Small intestine (tissue), 7 donors: ENCODE measurements at regions not wholly inside any gene's neighbourhood (a gene's known extent, or its start where the extent isn't known, plus 50 kb on each side); places are given as distances from the start of the nearest gene placed in this dataset.

Source experiments
- DNase-seq, 2 donors: peaks; one replicate each; pipeline versions ENCODE4 v3.0.0 to v3.0.0-alpha.2; 2013
- FAIRE-seq: peaks from 2 replicates; lab custom pipeline; 2012; peaks lifted over from hg19 to GRCh38; lab: Jason Lieb, UNC
- H3K27ac ChIP-seq, 3 donors: one replicate each; pipeline ENCODE4 v1.5.1; 2013; ENCODE audit warnings: low read length in 2 of 3, mild to moderate bottlenecking in 2 of 3, control low read depth in 1 of 3, inconsistent platforms in 1 of 3, low read depth in 1 of 3, moderate library complexity in 1 of 3
- H3K27me3 ChIP-seq, 3 donors: one replicate each; pipeline ENCODE4 v1.6.1; 2013; ENCODE audit warnings: low read length in 3 of 3, inconsistent platforms in 1 of 3; ENCODE audit not compliant: control insufficient read depth in 3 of 3, insufficient read depth in 3 of 3
- H3K36me3 ChIP-seq, 3 donors: one replicate each; pipeline ENCODE4 v1.6.1; 2013; ENCODE audit warnings: low read length in 3 of 3, inconsistent platforms in 1 of 3, low read depth in 1 of 3, mild to moderate bottlenecking in 1 of 3, moderate library complexity in 1 of 3; ENCODE audit not compliant: control insufficient read depth in 3 of 3, insufficient read depth in 2 of 3
- H3K4me1 ChIP-seq, 3 donors: one replicate each; pipeline ENCODE4 v1.6.1; 2013; ENCODE audit warnings: low read length in 2 of 3, inconsistent platforms in 1 of 3, low read depth in 1 of 3, mild to moderate bottlenecking in 1 of 3, moderate library complexity in 1 of 3; ENCODE audit not compliant: control insufficient read depth in 3 of 3, insufficient read depth in 2 of 3
- H3K4me3 ChIP-seq, 3 donors: one replicate each; pipeline ENCODE4 v1.5.1; 2013; ENCODE audit warnings: low read length in 3 of 3, control low read depth in 1 of 3, inconsistent platforms in 1 of 3, low read depth in 1 of 3, mild to moderate bottlenecking in 1 of 3, moderate library complexity in 1 of 3
- H3K9me3 ChIP-seq, 2 donors: one replicate each; pipeline ENCODE4 v1.6.1; 2013; ENCODE audit warnings: low read depth in 1 of 2, low read length in 1 of 2; ENCODE audit not compliant: control insufficient read depth in 2 of 2, insufficient read depth in 1 of 2
- WGBS, 3 donors: extraction: QIAGEN DNeasy Blood & Tissue Kit; methylation state at CpG; one replicate each; pipeline ENCODE4 v1.1.7; 2013; 5-methylcytosine and 5-hydroxymethylcytosine counted together
- donor health status: healthy with polysubstance abuse.
- donor health status: control.
- donor health status: control.
- donor health status: Bipolar disorder and iron deficiency.
- donor health status: healthy.

DNA sequence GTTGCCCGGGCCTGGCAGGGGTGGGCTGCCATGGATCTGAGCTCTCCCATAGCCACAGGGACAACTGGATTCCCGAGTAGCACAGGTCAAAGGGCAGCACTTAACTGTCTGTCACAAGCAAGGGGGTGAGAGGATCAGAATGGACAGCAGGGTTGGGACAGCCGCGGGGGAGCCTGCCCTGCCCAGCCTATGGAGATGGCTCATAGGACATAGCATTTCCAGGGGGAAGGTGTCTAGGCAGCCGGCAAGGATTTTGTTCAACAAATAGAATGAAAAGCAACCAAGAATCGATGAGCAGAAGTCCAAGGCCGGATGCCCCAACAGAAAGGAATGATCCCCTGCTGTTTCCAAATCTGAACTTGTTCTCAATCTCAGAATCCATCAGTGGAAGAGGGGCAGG lies 92.9 kb downstream of the RPS6KA4 start:
- 63 to 74% (median 70%) methylated on average over 7 of the region's 7 CpGs for WGBS, 3 donors
- DNase-seq, result no peak
- peaks cover 0 to 15% (median 10%) of the 10 kb centered on the region in 3 donors for H3K4me1 ChIP-seq
- peaks cover 0 to 12% (median 0%) of the 10 kb centered on the region in 3 donors for H3K27me3 ChIP-seq
- peaks cover 0 to 4% of the 10 kb centered on the region in 2 donors for H3K9me3 ChIP-seq
- no peak overlapping the region for H3K27ac ChIP-seq
- no peaks in the 10 kb centered on the region for H3K36me3 ChIP-seq
- FAIRE-seq, result no peak
- H3K4me3 ChIP-seq, result no peak overlapping the region

DNA sequence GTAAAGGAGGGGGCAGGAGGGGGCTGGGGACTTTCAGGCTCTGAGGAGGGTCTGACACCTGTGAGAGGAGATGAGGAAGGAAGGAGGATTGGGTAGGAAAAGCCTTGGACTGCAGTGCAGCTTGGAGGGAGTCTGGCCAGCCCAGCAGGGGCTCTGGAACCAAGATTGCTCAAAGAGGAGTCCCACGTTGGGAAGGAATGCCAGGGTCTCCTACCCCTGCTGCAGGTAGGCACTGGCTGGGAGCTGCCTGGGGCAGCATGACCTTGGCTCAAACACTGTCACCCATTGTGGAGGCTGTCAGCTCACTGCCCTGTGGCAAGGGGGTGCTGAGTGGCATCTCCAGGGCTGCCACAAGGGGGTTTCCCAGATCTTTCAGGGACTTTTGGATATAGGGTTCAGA lies 94.5 kb downstream of the RPS6KA4 start:
- H3K36me3 ChIP-seq, result no peaks in the 10 kb centered on the region
- H3K27me3 ChIP-seq, result peaks cover 0 to 2% (median 0%) of the 10 kb centered on the region in 3 donors
- no peak overlapping the region for H3K27ac ChIP-seq
- H3K4me3 ChIP-seq, result no peak overlapping the region
- FAIRE-seq, result no peak
- H3K9me3 ChIP-seq, result peaks cover 0 to 4% of the 10 kb centered on the region in 2 donors
- no peak for DNase-seq
- WGBS, 3 donors, result 56 to 71% (median 63%) methylated on average over 1 of the region's 1 CpG
- peaks cover 0 to 10% (median 10%) of the 10 kb centered on the region in 3 donors for H3K4me1 ChIP-seq

DNA sequence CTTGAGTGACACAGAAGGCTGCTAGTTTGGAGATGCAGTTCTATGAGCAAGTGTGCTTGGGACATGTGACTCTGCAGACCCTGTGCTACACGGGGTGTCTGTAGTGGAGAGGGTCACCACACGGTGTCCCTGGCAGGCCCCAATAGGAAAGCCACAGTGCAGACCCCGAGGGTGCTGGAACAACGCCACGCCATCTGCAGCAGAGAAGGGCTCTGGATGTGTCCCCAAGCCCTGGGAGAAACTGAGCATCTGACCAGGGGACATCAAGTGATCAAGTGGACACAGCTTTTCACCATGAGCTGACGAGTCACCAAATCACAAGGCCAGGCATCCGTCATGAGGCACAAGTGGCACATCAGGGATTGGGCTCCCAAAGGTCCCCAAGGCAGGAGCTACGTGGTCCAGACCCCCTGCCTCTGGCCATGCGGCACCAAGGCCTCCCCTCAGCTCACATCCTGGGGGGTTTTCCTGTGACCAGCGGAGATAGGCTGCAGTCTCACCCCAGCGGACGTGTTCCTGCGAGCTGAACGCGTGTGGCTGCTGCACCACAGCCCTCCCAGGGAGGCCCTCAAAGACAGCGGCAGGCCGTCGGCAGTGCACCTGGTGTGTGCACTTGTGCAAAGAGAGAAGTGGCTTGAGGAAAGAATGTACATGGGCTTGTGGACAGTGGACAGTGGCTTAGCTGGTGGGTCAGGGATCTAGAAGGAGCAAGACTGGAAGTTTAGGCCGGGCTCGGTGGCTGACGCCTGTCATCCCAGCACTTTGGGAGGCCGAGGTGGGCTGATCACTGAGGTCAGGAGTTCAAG lies 96.7 kb downstream of the RPS6KA4 start:
- Histone ChIP-seq H3K4me3 (no peak overlapping the region), H3K9me3 (peaks cover 0 to 4% of the 10 kb centered on the region in 2 donors), H3K27ac (no peak overlapping the region), H3K4me1 (no peaks in the 10 kb centered on the region), H3K36me3 (no peaks in the 10 kb centered on the region), H3K27me3 (peaks cover 0 to 3% (median 0%) of the 10 kb centered on the region in 3 donors)
- 84 to 87% (median 84%) methylated on average over 20 to 22 of the region's 22 CpGs for WGBS, 3 donors
- no peak for DNase-seq
- no peak for FAIRE-seq

DNA sequence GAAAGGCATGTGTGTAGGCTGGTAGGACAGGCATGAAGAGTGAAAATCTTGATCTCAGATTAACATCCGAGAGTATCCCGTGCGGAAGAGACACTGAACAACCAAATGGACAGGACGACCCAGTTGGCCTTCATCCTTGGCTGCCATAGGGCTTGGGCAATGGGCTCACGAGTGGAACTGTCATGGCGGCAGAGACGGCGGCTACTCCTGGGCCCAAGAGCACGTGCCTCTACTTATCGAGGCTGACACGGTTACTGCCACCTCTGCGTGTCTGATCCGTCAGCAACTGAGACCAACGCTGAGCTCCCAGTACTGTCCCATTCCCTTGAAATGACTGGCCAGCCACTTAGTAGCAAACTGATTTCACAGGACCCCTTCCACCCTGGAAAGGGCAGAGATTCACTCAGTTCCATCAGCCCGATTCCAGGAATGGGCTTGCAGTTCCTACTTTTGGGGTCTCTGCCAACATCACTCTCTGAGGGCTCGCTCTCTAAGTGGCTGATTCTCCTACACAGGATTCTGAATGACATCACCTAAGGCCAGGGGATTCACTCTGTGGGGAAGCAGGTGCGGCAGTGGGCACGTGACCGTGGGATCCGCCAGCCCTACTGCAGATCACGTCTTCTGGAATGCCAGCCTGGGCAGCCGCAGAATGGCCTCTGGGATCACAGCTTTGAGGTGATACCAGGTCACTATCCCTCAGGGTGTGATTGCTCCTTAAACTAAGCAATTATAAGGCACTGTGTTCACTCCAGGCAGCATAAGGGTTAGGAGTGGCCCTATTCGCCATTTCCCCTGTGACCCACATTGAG lies 97.8 kb downstream of the RPS6KA4 start:
- H3K4me1 ChIP-seq, result no peaks in the 10 kb centered on the region
- peaks cover 0 to 6% (median 0%) of the 10 kb centered on the region in 3 donors for H3K27me3 ChIP-seq
- no peak overlapping the region for H3K27ac ChIP-seq
- H3K4me3 ChIP-seq, result no peak overlapping the region
- H3K36me3 ChIP-seq, result no peaks in the 10 kb centered on the region
- WGBS, 3 donors, result 86 to 90% (median 88%) methylated on average over 23 of the region's 23 CpGs
- peaks cover 0 to 4% of the 10 kb centered on the region in 2 donors for H3K9me3 ChIP-seq
- FAIRE-seq (no peak), DNase-seq (no peak)

DNA sequence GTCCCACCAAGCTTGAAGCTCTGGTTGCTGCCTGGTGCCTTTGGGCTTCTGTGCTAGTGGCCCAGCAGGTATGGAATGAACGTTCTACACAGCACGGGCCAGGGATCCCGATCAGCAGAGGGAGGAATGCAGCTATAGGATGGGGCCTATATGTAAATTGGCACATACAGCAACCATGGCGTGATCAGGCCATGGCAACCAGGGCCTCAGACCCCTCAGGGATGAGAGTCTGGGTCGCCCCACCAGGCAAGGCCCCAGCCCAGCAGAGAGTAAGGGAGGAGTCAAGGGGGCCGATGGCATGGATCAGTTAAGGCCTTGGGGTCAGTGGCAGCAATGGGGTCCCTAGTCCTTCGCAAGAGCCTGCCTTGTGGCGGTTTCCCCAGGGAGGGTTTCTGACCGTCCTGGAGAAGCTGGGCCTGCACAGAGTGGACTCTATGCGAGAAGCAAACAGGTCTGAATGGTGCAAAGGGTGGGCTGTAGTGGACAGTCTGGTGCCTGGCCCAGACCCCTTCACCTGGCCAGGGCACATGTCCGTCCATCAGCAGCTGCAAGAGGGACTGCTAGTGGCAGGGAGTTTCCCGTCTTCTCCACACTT lies 98.2 kb upstream of the SLC22A11 start:
- FAIRE-seq (no peak), DNase-seq (no peak)
- peaks cover 0 to 7% (median 0%) of the 10 kb centered on the region in 3 donors for H3K27me3 ChIP-seq
- H3K9me3 ChIP-seq, result peaks cover 0 to 4% of the 10 kb centered on the region in 2 donors
- H3K4me1 ChIP-seq, result no peaks in the 10 kb centered on the region
- H3K4me3 ChIP-seq, result no peak overlapping the region
- H3K36me3 ChIP-seq, result no peaks in the 10 kb centered on the region
- no peak overlapping the region for H3K27ac ChIP-seq
- WGBS, 3 donors, result 80 to 86% (median 86%) methylated on average over 12 of the region's 12 CpGs

DNA sequence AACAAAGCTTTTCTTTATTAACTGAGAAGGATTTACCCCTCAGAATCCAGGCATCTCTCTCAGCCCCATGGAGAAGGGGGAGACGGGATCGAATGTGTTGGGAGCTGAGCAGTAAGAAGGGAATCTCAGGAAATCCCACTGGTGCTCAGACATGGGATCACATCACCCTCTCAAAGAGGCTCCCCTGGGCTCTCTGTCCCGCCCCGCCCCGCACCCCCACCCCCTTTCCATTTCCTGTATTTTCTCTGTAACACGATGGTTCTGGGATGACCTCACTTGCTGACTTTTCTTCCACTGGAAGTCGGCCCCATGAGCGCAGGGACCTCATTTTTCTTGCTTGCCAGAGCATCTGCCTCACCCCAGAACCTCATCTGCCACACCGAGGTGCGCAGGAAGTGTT lies 96.7 kb upstream of the SLC22A11 start:
- 37 to 53% (median 52%) methylated on average over 10 of the region's 10 CpGs for WGBS, 3 donors

DNA sequence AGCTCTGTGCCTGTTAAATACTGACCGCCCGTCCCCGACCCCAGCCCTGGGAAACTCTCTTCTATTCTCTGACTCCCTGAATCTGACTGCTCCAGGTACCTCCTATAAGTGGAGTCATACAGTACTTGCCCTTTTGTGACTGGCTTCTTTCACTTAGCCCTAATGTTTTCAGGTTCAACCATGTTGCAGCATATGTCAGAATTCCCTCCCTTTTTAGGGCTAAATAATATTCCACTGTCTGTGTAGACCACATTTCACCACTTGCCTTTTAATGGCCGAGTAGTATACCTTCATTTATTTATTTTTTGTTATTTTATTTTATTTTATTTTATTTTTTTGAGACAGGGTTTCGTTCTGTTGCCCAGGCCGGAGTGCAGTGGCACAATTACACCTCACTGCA lies 96.1 kb upstream of the SLC22A11 start:
- H3K4me3 ChIP-seq, result no peak overlapping the region
- no peak overlapping the region for H3K27ac ChIP-seq
- H3K9me3 ChIP-seq, result no peaks in the 10 kb centered on the region
- H3K36me3 ChIP-seq, result no peaks in the 10 kb centered on the region
- no peak for DNase-seq
- FAIRE-seq, result no peak
- 83 to 89% (median 89%) methylated on average over 6 of the region's 6 CpGs for WGBS, 3 donors
- H3K4me1 ChIP-seq, result no peaks in the 10 kb centered on the region
- peaks cover 0 to 13% (median 0%) of the 10 kb centered on the region in 3 donors for H3K27me3 ChIP-seq

More for the DNA sequence above, 96.7 kb upstream of the SLC22A11 start:
- no peak overlapping the region for H3K27ac ChIP-seq
- no peaks in the 10 kb centered on the region for H3K4me1 ChIP-seq
- no peaks in the 10 kb centered on the region for H3K9me3 ChIP-seq
- H3K4me3 ChIP-seq, result no peak overlapping the region
- FAIRE-seq (no peak), DNase-seq (no peak)
- no peaks in the 10 kb centered on the region for H3K36me3 ChIP-seq
- H3K27me3 ChIP-seq, result peaks cover 0 to 9% (median 0%) of the 10 kb centered on the region in 3 donors

DNA sequence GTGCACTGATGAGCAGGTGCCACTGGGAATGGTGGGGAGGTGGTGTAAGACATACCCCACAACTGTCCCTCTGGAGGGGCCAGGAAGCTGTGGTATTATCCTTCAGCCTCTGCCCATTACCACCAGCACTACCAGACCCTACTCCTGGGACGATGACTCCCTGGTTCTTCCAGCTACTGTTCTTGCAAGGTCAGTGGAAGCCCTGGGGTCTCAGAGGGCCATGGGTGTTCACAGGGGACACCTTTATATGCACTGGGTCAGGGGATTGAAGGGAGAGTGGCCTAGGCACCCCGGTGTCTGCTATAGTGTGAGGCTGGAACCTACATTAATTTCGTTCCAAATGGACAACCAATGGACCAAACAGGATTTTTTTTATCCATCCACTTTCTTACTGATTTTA lies 94.7 kb upstream of the SLC22A11 start:
- H3K4me1 ChIP-seq, result no peaks in the 10 kb centered on the region
- H3K4me3 ChIP-seq, result no peak overlapping the region
- H3K36me3 ChIP-seq, result no peaks in the 10 kb centered on the region
- H3K9me3 ChIP-seq, result no peaks in the 10 kb centered on the region
- FAIRE-seq (no peak), DNase-seq (no peak)
- H3K27me3 ChIP-seq, result peaks cover 0 to 13% (median 0%) of the 10 kb centered on the region in 3 donors
- H3K27ac ChIP-seq, result no peak overlapping the region
- WGBS, 3 donors, result 69 to 85% (median 71%) methylated on average over 3 of the region's 3 CpGs
